ENCODE measurements at regions not wholly inside any gene's neighbourhood (a gene's known extent, or its start where the extent isn't known, plus 50 kb on each side); places are given as distances from the start of the nearest gene placed in this dataset.

- TF ChIP-seq CTCF (IDR thresholded peaks at IDR 0.05) (no peak), POLR2A (IDR thresholded peaks at IDR 0.05) (no peak)
Observed at GRCh38 chr4:188300385-188300784, 161.1 kb downstream of the TRIML1 start.
